HK-2 (cell line): ENCODE measurements at regions not wholly inside any gene's neighbourhood (a gene's known extent, or its start where the extent isn't known, plus 50 kb on each side); places are given as distances from the start of the nearest gene placed in this dataset.
A peak's percentile ranks its signal among the peaks of the same experiment; 100 is the strongest.

Experiments
- DNase-seq: peaks from one replicate; pipeline ENCODE4 v3.0.0-alpha.2; 2018; ENCODE audit not compliant: unreplicated experiment

DNA sequence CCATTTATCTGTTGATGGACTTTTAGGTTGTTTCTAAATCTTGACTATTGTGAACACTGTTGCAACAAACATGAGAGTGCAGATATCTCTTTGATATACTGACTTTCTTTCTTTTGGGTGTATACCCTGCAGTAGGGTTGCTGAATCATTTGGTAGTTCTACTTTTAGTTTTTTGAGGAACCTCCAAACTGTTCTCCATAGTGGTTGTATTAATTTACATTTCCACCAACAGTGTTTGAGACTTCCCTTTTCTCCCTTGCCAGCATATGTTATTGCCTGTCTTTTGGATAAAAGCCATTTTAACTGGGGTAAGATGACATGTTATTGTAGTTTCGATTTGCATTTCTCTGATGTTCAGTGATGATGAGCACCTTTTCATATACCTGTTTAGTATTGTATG lies 330.0 kb downstream of the DDX10 start:
- DNase-seq, result no peak

DNA sequence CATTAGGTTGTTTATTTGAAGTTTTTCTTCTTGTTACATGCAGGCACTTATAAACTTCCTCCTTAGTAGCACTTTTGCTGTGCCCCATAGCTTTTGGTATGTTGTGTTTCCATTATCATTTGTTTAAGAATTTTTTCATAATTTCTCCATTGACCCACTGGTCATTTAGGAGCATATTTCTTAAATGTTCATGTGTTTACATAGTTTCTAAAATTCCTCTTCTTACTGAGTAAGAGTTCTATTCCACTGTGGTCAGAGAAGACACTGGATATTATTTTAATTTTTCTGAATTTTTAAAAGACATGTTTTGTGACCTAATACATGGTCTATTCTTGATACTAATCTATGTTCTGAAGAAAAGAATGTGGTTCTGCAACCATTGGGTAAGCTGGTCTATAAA lies 333.0 kb downstream of the DDX10 start:
- no peak for DNase-seq

DNA sequence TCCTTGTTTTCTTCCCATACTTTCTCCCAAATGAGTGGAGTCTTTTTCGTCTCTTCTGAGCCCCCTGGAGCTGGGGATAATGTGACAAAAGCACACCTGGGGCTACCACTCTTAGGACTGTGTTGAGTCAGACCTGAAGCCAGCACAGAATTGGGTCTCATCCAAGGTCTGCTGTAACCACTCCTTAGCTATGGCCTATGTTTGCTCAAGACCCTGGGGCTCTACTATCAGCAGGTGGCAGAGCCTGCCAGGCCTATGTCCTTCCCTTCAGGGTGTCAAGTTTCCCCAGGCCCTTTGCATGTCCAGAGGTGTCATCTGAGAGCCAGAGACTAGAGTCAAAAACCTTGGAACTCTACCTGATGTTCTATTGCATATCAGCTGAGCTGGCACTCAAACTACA lies 335.7 kb downstream of the DDX10 start:
- no peak for DNase-seq

DNA sequence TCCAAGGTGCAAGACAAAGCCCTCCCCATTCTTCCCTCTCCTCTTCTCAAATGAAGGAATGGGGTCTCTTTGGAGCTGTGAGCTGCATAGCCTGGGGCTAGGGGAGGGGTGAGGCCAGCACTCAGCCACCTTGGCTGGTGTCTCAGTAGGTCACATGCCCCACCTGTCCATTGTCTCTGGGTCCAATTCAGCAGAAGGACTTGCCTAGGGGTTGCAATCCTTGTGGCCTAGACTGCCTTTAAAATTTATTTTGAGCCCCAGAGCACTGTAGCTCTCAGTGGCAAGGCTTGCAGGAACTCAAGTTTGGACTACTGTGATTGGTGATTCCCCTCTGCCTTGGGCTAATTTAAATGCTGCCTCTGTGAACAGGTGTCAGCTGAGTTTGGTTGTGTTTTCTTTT lies 336.7 kb downstream of the DDX10 start:
- no peak for DNase-seq

DNA sequence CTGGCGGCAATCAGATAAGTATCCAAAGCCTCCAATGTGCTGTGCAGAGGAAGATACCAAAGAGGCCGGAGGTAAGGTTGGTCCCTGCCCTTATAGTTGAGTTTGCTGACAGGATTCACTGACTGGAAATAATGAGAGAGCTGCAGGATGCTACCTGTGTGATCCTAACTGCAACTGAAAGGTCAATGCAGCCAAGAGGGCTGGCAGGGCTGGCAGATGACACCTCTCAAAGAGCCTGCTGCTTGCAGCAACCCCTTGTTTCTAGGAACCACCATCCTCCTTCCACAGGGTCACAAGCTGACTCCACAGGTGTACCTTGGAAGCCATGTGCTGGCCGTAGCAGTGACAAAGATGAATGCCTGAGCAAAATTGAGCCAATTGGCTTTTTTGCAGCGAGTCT lies 348.1 kb downstream of the DDX10 start:
- DNase-seq, result no peak

DNA sequence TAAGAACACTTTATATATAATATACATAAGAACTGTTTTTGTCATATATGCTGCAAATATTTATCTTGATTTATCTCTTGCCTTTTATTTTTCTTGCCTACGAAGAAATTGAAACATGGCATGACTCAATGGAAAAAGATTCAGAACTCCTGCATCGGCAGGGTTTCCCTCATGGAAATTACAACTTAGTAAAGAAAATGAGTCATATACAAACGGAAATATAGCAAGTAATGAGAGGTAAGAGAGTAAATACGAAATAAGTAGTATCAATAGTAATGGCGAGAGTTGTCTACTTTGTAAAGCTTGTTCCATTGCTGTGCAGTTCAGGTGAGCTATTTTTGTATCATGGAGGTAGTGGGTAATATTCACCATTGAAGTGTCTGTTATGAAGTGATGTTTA lies 350.4 kb downstream of the DDX10 start:
- DNase-seq, result no peak

DNA sequence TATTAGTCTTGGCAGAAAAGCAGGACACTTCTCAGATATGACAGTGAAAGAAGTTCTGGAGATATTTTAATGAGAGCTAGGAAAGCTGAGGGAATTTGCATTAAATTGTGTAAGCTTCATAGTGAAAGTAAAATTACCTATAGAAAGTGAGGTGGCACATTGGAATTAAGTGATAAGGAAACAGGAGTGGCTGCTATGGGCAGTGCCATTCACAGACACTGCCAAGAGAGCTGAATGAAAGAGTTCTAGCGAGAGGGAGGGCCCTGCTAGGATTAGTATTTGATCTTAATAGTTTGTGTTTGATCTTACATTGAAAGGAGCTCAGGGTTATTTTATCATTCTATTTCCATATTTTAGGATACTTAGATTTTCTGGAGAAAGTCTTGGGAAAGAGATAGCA lies 351.9 kb downstream of the DDX10 start:
- no peak for DNase-seq

DNA sequence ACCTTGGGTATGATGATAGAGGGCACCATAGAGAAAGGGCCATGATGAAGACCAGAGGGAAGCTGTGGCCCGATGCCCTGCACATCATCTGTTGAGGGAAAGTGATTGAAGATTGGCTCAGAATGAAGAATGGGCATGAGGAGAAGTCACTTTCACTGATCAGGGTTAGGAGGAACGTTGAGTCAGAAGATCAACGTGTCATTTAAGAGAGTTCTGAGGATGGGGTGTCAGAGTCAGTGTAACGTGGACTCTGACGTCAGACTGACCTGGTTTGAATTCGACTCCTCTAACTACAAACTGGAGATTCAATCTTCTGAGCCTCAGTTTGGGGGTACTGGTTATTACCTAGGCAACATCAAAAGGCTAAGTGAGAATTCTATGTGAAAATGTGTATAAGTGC lies 352.6 kb downstream of the DDX10 start:
- no peak for DNase-seq

DNA sequence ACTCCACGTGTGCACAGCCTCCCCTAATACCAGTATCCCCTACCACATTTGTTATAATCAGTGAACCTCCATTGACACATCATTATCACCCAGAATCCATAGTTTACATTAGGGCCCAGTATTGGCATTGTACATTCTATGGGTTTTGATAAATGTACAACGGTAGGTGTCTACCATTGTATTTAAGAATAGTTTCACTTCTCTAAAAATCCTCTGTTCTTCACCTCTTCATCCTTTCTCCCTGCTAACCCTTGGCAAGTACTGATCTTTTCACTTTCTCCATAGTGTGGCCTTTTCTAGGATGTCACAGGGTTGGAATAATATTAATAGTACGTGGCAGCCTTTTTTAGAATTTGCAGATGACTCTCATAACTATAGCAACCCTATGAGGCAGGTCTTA lies 353.8 kb downstream of the DDX10 start:
- DNase-seq, result no peak

DNA sequence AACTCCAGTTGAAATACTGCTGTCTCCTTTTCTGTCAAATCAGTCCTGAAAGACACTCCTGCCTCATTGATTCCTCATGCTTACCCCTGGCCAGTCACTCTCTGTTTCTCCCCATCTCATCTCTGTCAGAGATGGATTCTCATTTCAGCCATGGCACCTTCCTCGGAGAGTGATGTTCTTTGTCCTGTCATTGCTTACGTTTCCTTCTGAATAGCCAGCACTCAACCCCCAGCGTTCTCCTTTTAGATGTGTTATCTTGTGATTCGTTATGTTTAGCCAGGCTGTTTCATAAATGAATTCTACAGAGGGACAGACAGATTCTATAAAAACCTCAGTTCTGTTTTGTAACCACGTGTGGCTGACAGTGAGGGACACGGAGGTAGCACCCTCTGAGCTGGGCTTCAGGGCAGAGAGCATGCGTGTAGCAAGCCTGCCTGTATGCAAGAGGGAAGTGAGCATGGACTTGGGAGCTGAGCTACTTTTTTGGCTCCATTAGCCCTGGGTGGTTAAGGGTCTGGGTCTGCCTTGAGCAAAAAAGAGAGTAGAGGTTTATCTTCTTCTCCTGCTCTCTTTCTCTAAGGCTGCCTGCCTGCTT lies 354.6 kb downstream of the DDX10 start:
- DNase-seq, result no peak

DNA sequence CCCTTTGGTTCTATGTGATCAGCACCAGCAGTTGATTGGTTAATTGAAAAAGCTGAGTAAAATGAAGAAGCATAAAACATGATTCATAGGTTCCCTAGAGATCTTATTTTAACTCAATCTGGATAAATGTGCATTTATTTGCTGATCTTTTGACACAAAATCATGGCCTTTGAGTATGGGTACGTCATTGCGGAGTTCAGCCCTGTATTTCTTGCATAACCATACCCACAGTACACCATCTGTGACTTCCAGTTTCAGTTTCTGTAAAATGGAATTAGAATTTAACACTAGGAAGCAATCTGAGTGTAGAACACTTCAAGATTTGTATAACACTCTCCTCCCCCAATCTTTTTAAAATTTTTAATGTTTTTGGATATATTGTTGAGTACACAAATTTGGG lies 358.2 kb downstream of the DDX10 start:
- DNase-seq, result no peak

DNA sequence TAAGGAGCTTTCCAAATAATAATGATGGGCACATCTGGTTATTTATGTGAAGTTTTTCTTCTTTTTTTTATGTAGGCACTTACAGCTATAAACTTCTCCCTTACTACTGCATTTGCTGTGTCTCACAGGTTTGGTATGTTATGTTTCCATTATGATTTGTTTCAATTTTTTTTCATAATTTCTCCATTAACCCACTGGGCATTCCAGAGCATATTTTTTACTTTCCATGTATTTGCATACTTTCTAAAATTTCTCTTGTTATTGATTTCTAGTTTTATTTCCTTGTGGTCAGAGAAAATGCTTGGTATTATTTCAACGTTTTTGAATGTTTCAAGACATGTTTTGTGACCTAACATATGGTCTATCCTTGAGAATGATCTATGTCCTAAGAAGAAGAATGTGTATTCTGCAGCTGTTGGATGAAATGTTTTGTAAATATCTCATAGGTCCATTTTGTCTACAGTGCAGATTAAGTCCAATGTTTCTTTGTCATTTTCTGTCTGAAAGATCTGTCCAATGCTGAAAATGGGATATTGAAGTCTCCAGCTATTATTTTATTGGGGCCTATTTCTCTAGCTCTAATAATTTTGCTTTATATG lies 362.1 kb downstream of the DDX10 start:
- no peak for DNase-seq

DNA sequence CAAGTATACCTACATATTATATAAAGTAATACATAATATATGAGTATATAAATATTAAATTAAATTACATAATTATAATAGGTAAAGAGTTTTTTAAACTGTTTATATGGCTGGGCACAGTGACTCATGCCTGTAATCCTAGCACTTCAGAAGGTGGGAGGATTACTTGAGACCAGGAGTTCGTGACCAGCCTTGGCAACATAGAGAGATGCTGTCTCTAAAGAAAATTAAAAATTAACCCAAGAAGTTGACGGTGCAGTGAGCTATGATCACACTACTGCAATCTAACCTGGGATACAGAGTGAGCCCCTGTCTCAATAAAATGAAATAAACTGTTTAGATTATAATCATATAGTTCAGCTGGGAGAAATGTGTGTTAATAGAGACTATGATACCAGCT lies 363.0 kb downstream of the DDX10 start:
- DNase-seq, result peak; percentile 3

DNA sequence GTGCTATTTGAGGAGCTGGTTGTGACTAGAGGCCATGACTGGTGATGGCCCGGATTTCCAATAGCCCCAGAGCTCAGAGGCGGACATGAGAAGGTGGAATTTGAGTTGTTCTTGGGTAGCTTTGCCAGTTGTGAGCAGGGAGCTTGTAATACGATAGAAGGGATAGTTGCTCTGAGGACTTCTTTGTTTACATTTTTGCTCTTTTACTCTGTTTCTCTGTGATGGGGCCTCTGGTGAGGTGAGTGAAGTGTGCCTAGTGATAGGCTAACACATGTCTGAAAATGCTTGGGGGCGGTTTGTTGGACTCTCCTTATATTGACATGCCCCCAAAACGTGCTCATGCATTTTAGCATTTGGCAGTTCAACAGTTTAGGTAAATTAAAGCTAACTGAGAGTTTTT lies 365.1 kb downstream of the DDX10 start:
- DNase-seq, result no peak

DNA sequence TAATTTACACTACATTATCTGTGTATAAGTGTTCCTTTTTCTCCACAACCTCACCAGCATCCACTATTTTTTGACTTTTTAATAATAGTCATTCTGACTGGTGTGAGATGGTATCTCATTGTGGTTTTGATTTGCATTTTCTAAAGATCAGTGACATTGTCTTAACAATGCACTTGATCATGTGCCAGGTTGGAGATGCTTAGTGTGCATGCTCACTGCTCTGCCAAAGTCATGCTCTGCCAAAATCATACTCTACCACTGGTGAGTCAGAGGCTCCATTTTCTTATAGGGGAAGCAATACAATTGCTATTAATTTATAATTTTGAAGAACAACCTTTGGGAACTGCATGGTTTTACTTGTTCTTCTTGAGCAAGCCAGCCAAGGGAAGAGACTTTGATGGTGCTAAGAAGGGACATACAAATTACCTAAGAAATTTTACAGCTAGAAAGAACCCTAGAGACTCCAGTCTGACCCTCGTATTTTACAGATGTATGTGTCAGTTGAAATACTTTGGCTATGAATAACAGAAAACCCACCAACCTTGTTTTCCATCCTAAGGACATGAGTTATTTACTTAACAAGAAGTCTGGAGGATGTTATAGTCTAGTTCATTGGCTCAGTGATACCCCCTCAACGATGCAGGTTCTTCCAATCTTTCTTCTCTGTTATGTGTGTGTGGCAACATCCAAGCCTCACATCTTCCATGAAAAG lies 368.9 kb downstream of the DDX10 start:
- no peak for DNase-seq

DNA sequence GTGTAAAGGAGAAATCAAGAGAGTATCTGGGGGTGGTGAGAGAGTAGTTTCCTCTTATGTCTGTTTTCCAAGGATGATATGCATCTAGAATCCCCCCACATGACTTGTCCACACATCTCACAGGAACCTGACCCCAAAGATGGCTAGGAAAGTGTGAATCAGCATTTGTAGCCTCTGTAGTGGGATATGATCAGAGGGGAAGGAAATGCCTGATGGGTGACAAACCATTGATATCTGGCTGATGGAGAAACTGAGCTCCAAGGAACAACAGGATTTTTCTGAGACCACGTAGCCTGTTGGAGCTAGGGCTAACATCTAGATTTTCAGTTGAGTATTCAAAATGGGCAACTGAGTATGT lies 369.4 kb downstream of the DDX10 start:
- no peak for DNase-seq

DNA sequence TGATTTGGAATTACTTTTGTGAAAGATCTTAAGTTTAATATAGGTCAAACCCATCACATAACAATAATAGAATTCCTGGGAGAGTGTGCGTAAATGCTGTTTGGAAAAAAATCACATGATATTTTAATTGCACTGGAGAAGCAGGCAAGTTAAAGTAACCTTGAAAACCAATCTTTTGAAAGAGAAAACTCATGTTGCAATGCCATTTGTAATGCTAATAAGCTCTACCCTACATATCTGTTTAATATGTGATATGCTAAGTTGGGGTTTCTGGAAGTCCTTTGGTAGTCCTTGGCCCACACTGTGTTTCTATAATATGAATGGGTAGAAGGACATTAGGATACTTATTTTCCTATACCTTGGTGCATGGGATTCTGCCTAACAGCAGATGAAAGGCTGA lies 370.4 kb downstream of the DDX10 start:
- DNase-seq, result no peak

DNA sequence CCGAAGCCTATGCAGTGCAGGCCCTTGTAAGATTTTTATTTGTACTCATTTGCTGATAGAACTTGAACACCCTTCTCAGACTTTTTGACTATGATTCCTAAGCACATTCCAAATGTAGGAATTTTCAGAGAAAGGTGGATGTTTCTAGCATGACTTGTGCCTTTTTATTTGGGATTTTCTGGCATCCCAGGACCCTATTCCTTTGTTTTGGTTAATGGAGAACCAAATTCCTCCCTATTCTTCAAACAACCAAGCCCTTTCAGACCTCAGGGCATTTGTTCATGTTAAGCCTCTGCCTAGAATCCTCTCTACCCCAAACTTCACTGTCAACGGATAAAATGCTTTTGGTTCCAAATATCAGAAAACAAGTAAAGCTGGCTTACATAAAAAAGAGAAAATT lies 371.1 kb downstream of the DDX10 start:
- DNase-seq, result no peak

DNA sequence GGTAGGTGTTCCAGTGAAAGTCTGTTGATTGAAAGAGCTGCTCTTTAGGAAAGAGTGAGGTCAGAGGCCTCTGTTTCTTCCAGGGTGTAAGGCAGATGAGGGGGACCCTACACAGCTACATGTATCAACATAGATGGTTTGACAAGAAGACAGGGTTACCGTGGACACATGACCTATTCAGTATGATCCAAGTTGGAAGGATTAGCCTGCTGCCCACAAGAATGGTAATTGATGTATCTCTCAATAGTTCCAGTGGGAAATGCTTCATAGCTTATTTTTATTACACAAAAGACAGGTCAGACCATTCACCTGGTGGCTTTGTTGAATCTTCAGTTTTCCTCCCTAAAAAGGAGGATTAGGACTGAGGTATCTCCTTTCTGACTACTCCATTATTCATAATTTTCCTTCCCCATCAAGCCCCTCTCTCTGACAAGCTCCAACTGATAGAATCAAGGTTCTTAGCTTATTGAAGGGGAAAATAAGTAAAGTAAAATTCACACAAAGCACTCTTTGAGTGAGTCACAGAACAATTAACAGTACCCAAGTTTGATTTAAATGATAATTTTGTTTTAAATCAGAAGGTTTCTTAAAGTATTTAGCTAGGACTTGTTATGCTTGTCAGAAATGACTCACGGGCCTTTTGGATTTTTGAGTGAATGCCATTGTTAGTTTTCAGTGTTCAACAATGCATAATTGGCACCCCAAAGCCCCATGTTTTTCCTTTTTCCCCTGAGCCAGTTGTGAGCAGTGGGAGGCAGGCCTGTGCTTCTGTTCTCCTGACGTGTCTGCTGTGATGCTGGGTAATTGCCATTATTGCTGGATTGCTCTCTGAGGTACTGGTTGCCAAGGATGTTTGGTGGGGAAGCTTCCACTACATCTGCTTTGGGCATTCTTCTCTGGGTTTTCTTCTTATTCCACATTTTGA lies 373.2 kb downstream of the DDX10 start:
- no peak for DNase-seq

DNA sequence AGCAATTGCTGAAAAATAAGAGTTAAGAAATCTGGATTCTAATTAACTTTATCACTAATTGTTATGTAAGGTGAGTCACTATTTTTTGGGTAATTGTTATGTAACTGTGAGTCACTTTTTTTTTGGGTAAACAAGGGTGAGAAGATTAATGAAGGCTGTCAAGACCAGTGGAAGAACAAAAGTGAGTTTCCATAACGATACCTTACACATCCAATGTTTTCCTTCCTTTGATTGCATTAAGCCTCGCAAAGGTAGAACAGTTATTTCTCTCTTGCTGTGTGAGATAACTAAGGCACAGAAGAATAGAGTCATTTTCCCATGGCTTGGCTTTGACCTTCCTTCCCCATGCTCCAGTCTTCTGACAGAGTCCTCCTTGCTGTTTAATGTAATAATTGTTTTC lies 374.7 kb downstream of the DDX10 start:
- no peak for DNase-seq

DNA sequence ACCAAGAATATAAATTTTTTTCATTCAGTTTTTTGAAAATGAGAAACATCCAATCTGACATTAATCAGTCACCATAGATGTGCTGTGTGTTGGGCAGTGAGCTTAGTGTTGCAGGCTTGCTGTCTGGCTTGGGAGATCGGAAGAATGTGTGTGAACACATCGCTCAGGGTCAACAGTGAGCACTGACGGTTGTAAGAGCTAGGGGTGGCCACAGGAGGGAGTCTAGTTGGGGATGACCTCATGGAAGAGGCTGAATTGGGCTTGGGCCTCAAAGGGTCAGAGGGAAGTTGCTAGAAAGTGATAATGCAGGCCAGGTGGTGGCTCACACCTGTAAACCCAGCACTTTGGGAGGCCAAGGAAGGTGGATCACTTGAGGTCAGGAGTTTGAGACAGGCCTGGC lies 375.4 kb downstream of the DDX10 start:
- no peak for DNase-seq

DNA sequence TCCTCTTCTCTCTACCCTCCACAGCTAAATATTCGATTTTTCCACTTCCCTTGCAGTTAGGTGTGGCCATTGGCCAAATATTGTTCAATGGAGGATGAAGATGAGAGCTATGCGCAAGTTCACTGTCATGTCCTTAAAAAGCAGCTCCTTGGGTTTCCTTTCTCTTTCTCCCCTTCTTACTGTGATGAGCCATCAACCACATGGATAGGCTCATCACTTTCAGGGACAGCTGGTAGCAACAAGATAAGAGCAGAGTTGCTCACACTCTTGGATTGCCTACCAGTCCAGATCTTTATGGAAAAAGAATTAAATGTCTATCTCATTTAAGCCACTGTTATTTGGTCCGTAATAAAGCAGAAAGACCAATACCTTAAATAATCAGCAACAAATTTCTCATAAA lies 377.0 kb downstream of the DDX10 start:
- no peak for DNase-seq

DNA sequence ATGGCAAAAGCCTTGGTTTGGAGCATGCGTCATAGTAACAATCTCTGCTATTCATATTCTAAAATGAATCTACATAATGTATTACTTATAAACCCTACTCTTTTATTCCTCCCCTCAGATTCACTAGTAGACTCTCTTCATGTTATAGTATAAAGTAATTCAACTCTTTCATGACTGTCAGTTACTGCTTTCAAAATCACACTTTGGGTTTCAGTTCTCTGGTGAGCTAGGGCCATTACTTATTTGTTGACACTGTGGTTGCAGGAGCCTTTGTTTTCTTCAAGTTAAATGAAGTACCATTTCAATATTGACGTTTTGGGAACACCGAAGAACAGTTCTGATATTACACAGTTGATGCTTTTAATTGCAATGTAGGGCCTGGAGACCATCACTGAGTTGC lies 378.4 kb downstream of the DDX10 start:
- no peak for DNase-seq
